NCI-H526 (cell line): ENCODE measurements at regions not wholly inside any gene's neighbourhood (a gene's known extent, or its start where the extent isn't known, plus 50 kb on each side); places are given as distances from the start of the nearest gene placed in this dataset.
A peak's percentile ranks its signal among the peaks of the same experiment; 100 is the strongest.
"Not testable (repeated sequence)": the region's sequence is repeated elsewhere in the genome, so short reads cannot be mapped to it uniquely, and the experiment has no call there.

Source experiments
- DNase-seq, 2 experiments: peaks; one replicate each; lab custom pipeline; 2025; lab: John Stamatoyannopoulos, UW

DNA sequence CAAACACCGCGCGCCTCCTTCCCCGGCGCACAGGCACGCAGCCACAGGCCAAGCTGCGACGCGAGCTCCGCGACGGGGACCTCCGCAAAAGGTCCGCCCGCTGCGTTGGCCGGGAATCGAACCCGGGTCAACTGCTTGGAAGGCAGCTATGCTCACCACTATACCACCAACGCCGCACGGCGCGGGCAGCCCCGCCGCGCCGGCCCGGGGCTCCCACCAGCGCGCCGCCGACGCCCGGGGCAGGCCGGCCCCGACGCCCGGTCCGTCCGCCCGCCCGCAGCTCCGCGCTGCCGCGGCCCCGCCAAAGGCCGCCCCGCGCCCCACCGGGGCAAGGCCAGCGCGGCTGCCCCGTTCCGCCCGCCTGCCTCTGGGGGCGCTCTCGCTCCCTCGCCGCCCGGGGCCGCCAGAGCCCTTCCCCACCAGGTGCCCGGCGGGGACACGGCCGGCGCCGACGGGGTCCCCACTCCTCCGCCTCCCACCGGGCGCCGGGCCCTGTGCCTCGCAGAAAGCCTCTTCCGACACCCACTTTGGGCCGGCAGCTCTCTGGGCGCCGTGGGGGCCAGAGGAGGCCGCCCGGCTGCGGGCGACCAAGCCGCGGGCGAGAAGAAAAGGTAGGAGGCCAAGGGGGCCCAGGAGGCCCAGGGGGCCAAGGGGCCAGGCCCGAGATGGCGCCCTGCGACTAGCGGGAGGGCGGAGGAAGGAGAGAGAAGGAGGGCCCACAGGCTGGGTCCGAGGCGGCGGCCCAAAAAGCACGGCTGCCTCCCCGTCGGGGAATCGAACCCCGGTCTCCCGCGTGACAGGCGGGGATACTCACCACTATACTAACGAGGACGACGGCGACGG, 50.2 kb upstream of the FCGR2A start:
- not testable (repeated sequence) for DNase-seq

DNA sequence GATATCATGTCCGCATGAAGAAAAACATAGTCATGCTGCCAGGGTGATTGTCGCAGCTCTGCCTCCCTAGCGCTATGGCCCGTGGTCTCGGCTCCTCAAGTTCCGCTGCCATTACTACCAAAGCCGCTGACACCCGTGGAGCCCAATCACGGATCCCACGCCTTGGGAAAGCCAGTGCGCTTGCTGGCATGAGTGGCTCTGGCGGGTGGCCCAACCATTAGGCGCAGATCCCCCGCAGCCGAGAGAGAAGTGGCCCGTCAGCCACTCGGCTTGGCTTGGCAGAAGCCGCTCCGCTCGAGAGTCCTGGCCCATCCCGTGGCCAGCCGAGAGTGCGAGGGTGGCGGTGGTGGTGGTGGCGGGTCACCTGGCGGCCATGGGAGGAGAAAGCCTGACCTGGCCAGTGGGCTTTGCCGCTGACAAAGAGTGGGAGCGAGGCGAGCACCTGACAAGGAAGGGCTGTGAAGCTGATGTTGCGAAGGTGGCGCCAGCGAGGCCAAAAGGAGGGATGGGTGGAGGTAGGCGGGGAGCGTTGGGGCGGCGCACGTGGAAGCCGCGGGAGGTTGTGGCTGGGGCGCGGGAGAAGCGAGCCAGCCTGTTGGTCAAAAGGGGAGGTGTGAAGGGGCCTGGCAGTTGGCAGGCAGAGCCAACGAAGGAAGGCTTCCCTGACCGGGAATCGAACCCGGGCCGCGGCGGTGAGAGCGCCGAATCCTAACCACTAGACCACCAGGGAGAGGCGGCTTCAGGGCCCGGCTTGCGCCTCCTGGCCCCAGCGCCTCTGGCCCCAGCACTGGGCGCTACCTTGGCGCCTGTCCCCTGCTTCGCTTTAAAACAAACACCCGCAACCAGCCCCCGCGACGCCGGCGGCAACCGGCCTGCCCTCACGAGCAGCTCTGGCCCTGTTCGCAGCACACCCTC, 51.0 kb upstream of the FCGR2A start:
- not testable (repeated sequence) for DNase-seq

DNA sequence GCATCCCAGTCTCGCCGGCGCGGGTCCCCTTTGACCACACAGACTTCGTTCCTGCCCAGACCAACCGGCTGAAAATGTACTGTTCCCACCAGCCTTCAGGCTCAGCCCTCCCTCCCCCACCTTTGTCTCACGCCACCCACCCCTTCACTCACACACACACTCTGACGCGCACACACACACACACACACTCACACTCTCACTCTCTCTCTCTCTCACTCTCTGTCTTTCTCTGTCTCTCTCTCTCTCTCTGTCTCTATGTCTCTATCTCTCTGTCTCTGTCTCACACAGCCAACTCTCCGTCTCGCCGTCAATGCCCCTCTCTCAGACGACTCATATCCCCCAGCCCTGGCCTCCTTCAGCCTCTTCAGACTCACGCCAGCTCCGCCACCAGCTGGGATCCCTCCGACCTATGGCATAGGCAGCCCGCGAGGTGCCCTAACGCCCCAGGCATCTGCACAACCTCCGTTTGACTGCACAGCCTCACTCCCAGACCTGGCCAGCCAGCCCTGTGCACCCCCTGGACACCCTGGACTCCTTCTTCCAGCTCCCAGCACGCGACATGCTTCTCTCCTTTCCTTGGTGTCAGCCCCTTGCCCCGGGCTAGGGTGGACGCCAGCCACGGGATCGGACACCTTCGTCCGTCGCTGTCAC, 53.4 kb upstream of the FCGR2A start:
- DNase-seq = not testable (repeated sequence)

DNA sequence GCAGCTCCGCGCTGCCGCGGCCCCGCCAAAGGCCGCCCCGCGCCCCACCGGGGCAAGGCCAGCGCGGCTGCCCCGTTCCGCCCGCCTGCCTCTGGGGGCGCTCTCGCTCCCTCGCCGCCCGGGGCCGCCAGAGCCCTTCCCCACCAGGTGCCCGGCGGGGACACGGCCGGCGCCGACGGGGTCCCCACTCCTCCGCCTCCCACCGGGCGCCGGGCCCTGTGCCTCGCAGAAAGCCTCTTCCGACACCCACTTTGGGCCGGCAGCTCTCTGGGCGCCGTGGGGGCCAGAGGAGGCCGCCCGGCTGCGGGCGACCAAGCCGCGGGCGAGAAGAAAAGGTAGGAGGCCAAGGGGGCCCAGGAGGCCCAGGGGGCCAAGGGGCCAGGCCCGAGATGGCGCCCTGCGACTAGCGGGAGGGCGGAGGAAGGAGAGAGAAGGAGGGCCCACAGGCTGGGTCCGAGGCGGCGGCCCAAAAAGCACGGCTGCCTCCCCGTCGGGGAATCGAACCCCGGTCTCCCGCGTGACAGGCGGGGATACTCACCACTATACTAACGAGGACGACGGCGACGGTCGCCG, 57.4 kb upstream of the FCGR2A start:
- DNase-seq = not testable (repeated sequence)

DNA sequence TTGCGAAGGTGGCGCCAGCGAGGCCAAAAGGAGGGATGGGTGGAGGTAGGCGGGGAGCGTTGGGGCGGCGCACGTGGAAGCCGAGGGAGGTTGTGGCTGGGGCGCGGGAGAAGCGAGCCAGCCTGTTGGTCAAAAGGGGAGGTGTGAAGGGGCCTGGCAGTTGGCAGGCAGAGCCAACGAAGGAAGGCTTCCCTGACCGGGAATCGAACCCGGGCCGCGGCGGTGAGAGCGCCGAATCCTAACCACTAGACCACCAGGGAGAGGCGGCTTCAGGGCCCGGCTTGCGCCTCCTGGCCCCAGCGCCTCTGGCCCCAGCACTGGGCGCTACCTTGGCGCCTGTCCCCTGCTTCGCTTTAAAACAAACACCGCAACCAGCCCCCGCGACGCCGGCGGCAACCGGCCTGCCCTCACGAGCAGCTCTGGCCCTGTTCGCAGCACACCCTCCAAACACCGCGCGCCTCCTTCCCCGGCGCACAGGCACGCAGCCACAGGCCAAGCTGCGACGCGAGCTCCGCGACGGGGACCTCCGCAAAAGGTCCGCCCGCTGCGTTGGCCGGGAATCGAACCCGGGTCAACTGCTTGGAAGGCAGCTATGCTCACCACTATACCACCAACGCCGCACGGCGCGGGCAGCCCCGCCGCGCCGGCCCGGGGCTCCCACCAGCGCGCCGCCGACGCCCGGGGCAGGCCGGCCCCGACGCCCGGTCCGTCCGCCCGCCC, 58.1 kb upstream of the FCGR2A start:
- not testable (repeated sequence) for DNase-seq

DNA sequence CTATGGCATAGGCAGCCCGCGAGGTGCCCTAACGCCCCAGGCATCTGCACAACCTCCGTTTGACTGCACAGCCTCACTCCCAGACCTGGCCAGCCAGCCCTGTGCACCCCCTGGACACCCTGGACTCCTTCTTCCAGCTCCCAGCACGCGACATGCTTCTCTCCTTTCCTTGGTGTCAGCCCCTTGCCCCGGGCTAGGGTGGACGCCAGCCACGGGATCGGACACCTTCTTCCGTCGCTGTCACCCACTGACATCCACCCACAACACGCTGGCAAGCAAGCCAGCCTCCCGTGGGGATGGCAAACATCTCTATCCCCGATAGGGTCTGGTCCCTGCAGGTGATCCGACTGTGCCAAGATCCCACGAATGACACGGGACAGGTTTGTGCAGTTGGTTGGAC, 60.5 kb upstream of the FCGR2A start:
- DNase-seq = not testable (repeated sequence)

DNA sequence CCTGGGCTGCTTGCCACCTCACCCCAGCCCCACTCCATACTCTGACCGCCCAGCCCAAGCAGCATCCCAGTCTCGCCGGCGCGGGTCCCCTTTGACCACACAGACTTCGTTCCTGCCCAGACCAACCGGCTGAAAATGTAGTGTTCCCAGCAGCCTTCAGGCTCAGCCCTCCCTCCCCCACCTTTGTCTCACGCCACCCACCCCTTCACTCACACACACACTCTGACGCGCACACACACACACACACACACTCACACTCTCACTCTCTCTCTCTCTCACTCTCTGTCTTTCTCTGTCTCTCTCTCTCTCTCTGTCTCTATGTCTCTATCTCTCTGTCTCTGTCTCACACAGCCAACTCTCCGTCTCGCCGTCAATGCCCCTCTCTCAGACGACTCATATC, 61.0 kb upstream of the FCGR2A start:
- not testable (repeated sequence) for DNase-seq

DNA sequence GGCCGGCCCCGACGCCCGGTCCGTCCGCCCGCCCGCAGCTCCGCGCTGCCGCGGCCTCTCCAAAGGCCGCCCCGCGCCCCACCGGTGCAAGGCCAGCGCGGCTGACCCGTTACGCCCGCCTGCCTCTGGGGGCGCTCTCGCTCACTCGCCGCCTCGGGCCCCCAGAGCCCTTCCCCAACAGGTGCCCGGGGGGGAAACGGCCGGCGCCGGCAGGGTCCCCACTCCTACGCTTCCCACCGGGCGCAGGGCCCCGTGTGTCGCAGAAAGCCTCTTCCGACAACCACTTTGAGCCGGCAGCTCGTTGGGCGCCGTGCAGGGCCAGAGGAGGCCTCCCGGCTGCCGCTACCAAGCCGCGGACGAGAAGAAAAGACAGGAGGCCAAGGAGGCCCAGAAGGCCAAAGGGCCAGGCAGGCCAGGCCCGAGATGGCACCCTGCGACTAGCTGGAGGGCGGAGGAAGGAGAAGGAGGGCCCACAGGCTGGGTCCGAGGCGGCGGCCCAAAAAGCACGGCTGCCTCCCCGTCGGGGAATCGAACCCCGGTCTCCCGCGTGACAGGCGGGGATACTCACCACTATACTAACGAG, 64.9 kb upstream of the FCGR2A start:
- DNase-seq = no peak

DNA sequence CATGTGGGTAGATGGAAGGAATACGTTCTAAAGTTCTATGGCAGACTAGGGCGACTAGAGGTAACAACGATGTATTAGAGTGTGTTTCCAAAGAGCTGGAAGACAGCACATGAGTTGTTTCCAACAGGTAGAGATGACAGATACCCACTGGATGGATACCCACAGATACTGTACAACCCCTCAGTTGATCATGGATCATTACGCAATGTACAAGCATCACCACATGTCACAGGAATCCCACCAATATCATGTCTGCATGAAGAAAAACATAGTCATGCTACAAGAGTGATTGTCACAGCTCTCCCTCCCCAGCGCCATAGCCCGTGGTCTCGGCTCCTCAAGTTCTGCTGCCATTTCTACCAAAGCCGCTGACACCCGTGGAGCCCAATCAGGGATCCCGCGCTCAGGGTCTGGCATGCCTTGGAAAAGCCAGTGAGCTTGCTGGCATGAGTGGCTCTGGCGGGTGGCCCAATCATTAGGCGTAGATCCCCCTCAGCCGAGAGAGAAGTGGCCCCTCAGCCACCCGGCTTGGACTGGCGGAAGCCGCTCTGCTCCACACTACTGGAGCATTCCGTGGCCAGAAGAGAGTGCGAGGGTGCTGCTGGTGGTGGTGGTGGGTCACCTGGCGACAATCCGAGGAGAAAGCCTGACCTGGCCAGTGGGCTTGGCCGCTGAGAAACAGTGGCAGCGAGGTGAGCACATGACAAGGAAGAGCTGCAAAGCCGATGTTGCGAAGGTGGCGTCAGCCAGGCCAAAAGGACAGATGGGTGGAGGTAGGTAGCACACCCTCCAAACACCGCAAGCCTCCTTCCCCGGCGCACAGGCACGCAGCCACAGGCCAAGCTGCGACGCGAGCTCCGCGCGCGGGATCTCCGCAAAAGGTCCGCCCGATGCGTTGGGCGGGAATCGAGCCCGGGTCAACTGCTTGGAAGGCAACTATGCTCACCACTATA, 65.7 kb upstream of the FCGR2A start:
- DNase-seq = no peak

DNA sequence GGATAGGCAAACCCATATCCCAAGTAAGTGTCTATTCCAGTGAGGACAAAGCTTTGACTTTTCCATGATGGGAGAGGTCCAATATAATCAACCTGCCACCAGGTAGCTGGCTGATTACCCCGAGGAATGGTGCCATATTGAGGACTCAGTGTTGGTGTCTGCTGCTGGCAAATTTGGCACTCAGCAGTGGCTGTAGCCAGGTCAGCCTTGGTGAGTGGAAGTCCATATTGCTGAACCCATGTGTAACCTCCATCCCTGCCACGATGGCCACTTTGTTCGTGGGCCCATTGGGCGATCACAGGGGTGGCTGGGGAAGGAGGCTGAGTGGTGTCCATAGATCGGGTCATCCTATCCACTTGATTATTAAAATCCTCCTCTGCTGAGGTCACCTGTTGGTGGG, 65.5 kb upstream of the CFAP126 start:
- DNase-seq = not testable (repeated sequence)

DNA sequence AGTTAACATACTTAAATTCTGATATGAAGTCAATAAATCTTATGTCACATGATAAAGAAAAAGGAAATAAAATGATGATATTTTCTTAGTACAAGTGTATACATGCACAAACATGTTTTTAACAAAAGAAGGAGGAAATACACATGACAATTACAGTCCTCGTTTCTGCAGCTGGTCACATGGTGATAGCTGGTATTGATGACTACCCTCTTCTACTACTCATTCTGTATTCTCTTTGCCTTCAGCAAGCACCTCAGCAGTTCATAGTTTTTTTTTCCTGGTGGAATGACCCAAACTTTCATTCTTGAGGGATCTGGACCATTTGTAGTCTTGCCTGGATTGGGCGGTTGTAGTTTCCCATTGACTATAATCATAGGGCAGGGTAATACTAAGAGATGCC, 64.4 kb upstream of the CFAP126 start:
- DNase-seq = no peak

DNA sequence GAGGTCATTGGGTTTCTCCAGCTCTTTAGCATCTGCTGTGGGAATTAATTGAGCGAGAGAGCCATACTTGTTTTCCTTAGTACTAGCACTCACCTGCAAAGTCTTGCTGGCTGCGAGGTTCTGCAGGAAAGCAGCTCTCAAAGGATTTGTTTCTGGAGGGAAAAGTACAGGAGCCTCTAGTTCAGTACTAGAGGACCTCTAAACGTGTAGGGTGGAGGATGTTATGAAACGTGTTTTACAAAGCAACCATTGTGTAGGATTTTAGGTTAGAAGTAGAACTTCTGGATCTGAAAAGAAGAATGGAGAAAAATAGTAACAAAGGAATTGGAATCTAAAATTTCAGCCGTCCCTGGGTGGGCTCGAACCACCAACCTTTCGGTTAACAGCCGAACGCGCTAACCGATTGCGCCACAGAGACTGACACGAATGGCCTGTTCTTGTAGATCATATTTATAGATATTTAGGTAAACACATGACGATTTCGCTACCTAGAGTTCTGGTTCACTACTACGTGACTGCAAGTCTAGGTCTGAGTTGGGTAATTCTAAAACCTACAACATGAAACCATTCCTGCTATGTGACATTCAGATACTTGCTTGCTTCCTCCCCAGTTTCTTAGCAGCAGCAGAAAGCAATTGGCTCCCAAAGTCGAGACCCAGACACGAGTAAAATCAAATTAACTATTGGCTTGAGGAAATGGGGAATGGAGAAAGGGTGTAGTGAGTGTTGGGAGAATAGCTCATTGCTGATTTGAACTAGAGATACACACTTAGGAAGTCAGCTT, 60.2 kb upstream of the CFAP126 start:
- no peak for DNase-seq

DNA sequence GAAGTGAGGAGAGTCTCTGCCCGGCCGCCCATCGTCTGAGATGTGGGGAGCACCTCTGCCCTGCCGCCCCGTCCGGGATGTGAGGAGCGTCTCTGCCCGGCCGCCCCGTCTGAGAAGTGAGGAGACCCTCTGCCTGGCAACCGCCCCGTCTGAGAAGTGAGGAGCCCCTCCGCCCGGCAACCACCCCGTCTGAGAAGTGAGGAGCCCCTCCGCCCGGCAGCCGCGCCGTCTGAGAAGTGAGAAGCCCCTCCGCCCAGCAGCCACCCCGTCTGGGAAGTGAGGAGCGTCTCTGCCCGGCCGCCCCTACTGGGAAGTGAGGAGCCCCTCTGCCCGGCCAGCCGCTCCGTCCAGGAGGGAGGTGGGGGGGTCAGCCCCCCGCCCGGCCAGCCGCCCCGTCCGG, 55.2 kb upstream of the CFAP126 start:
- DNase-seq = not testable (repeated sequence)

DNA sequence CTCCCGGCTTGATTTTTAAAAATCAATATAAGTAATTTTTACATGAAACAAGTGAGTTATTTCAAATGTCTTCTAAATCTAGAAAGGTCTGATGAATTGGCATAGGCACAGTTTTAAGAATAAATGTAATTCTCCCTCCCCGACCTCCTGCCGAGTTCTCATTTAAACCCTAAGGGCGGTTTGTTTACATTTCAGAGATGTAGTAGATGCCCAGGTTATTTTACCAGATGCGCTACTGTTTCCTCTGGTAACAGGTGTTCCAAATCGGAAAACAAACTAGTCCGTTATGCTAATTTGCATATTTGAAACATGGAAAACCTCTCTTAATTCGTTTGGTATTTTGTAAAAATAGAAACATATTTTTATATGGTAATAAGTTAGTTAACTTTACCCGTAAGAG, 53.8 kb upstream of the CFAP126 start:
- DNase-seq = peak; percentile 82 to 83

DNA sequence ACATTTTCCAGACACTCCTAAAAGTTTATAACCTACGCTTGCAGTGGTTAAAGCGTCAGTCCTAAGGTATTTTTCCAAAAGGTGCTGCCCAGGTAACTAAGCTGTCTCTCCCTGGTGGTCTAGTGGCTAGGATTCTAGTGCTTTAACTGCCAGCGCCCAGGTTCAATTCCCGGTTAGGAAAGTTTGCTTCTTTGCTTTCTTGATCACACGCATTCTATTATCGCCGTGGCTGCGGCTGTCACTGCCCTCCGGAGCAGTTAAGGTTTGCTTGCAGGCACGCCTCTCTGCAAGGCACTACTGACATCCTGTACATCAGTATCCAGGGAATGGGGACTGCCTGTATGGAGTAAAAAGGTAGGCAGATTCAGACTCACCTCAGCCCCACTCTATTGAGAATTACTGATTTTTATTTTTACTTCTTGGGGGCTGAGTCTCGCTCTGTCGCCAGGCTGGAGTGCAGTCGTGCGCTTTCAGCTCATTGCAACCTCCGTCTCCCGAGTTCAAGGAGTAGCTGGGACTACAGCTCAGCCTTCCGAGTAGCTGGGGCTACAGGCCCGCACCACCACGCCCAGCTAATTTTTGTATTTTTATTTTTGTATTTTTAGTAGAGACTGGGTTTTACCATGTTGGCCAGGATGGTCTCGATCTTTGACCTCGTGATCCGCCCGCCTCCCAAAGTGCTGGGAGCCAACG, 53.2 kb upstream of the CFAP126 start:
- peak; percentile 60 to 79 for DNase-seq

DNA sequence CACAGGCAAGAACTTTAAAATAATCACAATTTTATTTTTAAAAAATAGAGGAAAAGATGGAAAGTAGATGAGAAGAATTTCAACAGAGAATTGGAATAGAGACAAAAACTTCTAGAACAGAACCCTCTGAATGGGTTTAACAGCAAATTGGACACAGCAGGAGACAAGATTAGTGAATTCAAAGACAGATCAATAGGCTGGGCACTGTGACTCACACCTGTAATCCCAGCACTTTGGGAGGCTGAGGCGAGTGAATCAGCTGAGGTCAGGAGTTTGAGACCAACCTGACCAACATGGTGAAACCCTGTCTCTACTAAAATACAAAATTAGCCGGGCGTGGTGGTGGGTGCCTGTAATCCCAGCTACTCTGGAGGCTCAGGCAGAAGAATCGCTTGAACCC, 49.9 kb upstream of the CFAP126 start:
- DNase-seq = not testable (repeated sequence)
